ENCODE measurements at regions not wholly inside any gene's neighbourhood (a gene's known extent, or its start where the extent isn't known, plus 50 kb on each side); places are given as distances from the start of the nearest gene placed in this dataset.

- H3K36me3 ChIP-seq (ENCODE audit: insufficient read depth, low read length) = no peaks in the 10 kb centered on the region
- H3K4me2 ChIP-seq (ENCODE audit: insufficient read depth, low read length) = no peak overlapping the region
- H3K79me2 ChIP-seq (ENCODE audit: insufficient read depth, low read length) = no peaks in the 10 kb centered on the region
- H3K9me3 ChIP-seq (ENCODE audit: low read depth, low read length) = no peaks in the 10 kb centered on the region
- H3K4me1 ChIP-seq (ENCODE audit: insufficient read depth, low read length) = no peaks in the 10 kb centered on the region
- no peak overlapping the region for H2AFZ ChIP-seq (ENCODE audit: low read length)
- no peak for DNase-seq (ENCODE audit: insufficient read length, low spot score, missing footprints)
- no peak for TF ChIP-seq CTCF (IDR thresholded peaks at IDR 0.05; ENCODE audit: extremely low read depth, low read depth, low read length)
- no peak overlapping the region for H3K4me3 ChIP-seq (ENCODE audit: insufficient read depth, low read length)
- H3K27ac ChIP-seq (ENCODE audit: low read depth, low read length) = no peak overlapping the region
- H4K20me1 ChIP-seq (ENCODE audit: insufficient read depth, low read length) = no peaks in the 10 kb centered on the region
- H3K27me3 ChIP-seq (ENCODE audit: insufficient read depth, low read length) = peaks cover under 1% of the 10 kb centered on the region
These were observed 74.3 kb upstream of the FOXQ1 start for GRCh38 chr6:1237636-1238035.

GRCh38 chr6:1235825-1236224 lies 76.1 kb upstream of the FOXQ1 start:
- Histone ChIP-seq H3K4me1 (ENCODE audit: insufficient read depth, low read length) (no peaks in the 10 kb centered on the region), H3K4me2 (ENCODE audit: insufficient read depth, low read length) (no peak overlapping the region), H3K27ac (ENCODE audit: low read depth, low read length) (no peak overlapping the region), H3K36me3 (ENCODE audit: insufficient read depth, low read length) (no peaks in the 10 kb centered on the region), H3K9me3 (ENCODE audit: low read depth, low read length) (no peaks in the 10 kb centered on the region), H3K27me3 (ENCODE audit: insufficient read depth, low read length) (peaks cover 8% of the 10 kb centered on the region), H4K20me1 (ENCODE audit: insufficient read depth, low read length) (no peaks in the 10 kb centered on the region), H3K79me2 (ENCODE audit: insufficient read depth, low read length) (no peaks in the 10 kb centered on the region), H3K4me3 (ENCODE audit: insufficient read depth, low read length) (no peak overlapping the region), H2AFZ (ENCODE audit: low read length) (no peak overlapping the region)
- no peak for DNase-seq (ENCODE audit: insufficient read length, low spot score, missing footprints)
- no peak for TF ChIP-seq CTCF (IDR thresholded peaks at IDR 0.05; ENCODE audit: extremely low read depth, low read depth, low read length)

GRCh38 chr6:1233924-1234323 lies 78.0 kb upstream of the FOXQ1 start:
- Histone ChIP-seq H3K4me2 (ENCODE audit: insufficient read depth, low read length) (no peak overlapping the region), H3K9me3 (ENCODE audit: low read depth, low read length) (no peaks in the 10 kb centered on the region), H3K4me1 (ENCODE audit: insufficient read depth, low read length) (no peaks in the 10 kb centered on the region), H3K36me3 (ENCODE audit: insufficient read depth, low read length) (no peaks in the 10 kb centered on the region), H3K4me3 (ENCODE audit: insufficient read depth, low read length) (no peak overlapping the region), H3K27ac (ENCODE audit: low read depth, low read length) (no peak overlapping the region), H2AFZ (ENCODE audit: low read length) (no peak overlapping the region), H3K79me2 (ENCODE audit: insufficient read depth, low read length) (no peaks in the 10 kb centered on the region), H4K20me1 (ENCODE audit: insufficient read depth, low read length) (no peaks in the 10 kb centered on the region), H3K27me3 (ENCODE audit: insufficient read depth, low read length) (peaks cover 13% of the 10 kb centered on the region)
- no peak for DNase-seq (ENCODE audit: insufficient read length, low spot score, missing footprints)
- TF ChIP-seq CTCF (IDR thresholded peaks at IDR 0.05; ENCODE audit: extremely low read depth, low read depth, low read length) = no peak

GRCh38 chr6:1232578-1232977 lies 79.3 kb upstream of the FOXQ1 start:
- H2AFZ ChIP-seq (ENCODE audit: low read length) = no peak overlapping the region
- H3K27ac ChIP-seq (ENCODE audit: low read depth, low read length) = no peak overlapping the region
- no peaks in the 10 kb centered on the region for H3K36me3 ChIP-seq (ENCODE audit: insufficient read depth, low read length)
- H3K4me3 ChIP-seq (ENCODE audit: insufficient read depth, low read length) = no peak overlapping the region
- no peaks in the 10 kb centered on the region for H3K9me3 ChIP-seq (ENCODE audit: low read depth, low read length)
- H3K27me3 ChIP-seq (ENCODE audit: insufficient read depth, low read length) = peaks cover 13% of the 10 kb centered on the region
- no peaks in the 10 kb centered on the region for H4K20me1 ChIP-seq (ENCODE audit: insufficient read depth, low read length)
- H3K4me1 ChIP-seq (ENCODE audit: insufficient read depth, low read length) = no peaks in the 10 kb centered on the region
- H3K79me2 ChIP-seq (ENCODE audit: insufficient read depth, low read length) = no peaks in the 10 kb centered on the region
- no peak overlapping the region for H3K4me2 ChIP-seq (ENCODE audit: insufficient read depth, low read length)
- DNase-seq (ENCODE audit: insufficient read length, low spot score, missing footprints) = no peak
- TF ChIP-seq CTCF (IDR thresholded peaks at IDR 0.05; ENCODE audit: extremely low read depth, low read depth, low read length) = no peak

All from osteoblast (primary cell).